ENCODE measurements at regions not wholly inside any gene's neighbourhood (a gene's known extent, or its start where the extent isn't known, plus 50 kb on each side); places are given as distances from the start of the nearest gene placed in this dataset.

GRCh38 chr4:157607996-157608395 is 387.5 kb downstream of the GRIA2 start:
- DNase-seq: no peak
- Histone ChIP-seq H3K9me3 (no peaks in the 10 kb centered on the region), H3K27ac (no peak overlapping the region), H3K4me3 (no peak overlapping the region), H3K27me3 (no peaks in the 10 kb centered on the region), H3K4me1 (no peaks in the 10 kb centered on the region), H3K36me3 (no peaks in the 10 kb centered on the region)
- intact Hi-C loops (cut with DNase I): no loop called here
- TF ChIP-seq CTCF (IDR thresholded peaks at IDR 0.05): no peak
- ATAC-seq: no peak

- no peak for ATAC-seq
Measured at GRCh38 chr4:157600583-157600982, 380.1 kb downstream of the GRIA2 start.

GRCh38 chr4:157591245-157591644 is 370.7 kb downstream of the GRIA2 start:
- Histone ChIP-seq H3K27me3 (no peaks in the 10 kb centered on the region), H3K4me3 (no peak overlapping the region), H3K4me1 (no peaks in the 10 kb centered on the region), H3K36me3 (no peaks in the 10 kb centered on the region), H3K27ac (no peak overlapping the region), H3K9me3 (no peaks in the 10 kb centered on the region)
- DNase-seq (no peak), ATAC-seq (no peak)
- intact Hi-C loops (cut with DNase I): no loop called here
- TF ChIP-seq CTCF (IDR thresholded peaks at IDR 0.05): no peak

More at GRCh38 chr4:157600583-157600982, 380.1 kb downstream of the GRIA2 start:
- Histone ChIP-seq H3K9me3 (no peaks in the 10 kb centered on the region), H3K27me3 (no peaks in the 10 kb centered on the region), H3K36me3 (no peaks in the 10 kb centered on the region), H3K4me3 (no peak overlapping the region), H3K4me1 (no peaks in the 10 kb centered on the region), H3K27ac (no peak overlapping the region)
- TF ChIP-seq CTCF (IDR thresholded peaks at IDR 0.05): no peak
- DNase-seq: no peak
- intact Hi-C loops (cut with DNase I): no loop called here

- DNase-seq (no peak), ATAC-seq (no peak)
- Histone ChIP-seq H3K27me3 (no peaks in the 10 kb centered on the region), H3K27ac (no peak overlapping the region), H3K4me3 (no peak overlapping the region), H3K4me1 (no peaks in the 10 kb centered on the region), H3K9me3 (no peaks in the 10 kb centered on the region), H3K36me3 (no peaks in the 10 kb centered on the region)
- TF ChIP-seq CTCF (IDR thresholded peaks at IDR 0.05): no peak
- intact Hi-C loops (cut with DNase I): no loop called here
Measured at GRCh38 chr4:157590679-157591078, 370.2 kb downstream of the GRIA2 start.

- H3K4me3 ChIP-seq: no peak overlapping the region
- H3K27ac ChIP-seq: no peak overlapping the region
- H3K36me3 ChIP-seq: no peaks in the 10 kb centered on the region
- TF ChIP-seq CTCF (IDR thresholded peaks at IDR 0.05): no peak
- no peak for ATAC-seq
- no peaks in the 10 kb centered on the region for H3K4me1 ChIP-seq
- no peak for DNase-seq
- intact Hi-C loops (cut with DNase I): no loop called here
- no peaks in the 10 kb centered on the region for H3K27me3 ChIP-seq
- H3K9me3 ChIP-seq: no peaks in the 10 kb centered on the region
Measured at GRCh38 chr4:157587681-157588423, 367.3 kb downstream of the GRIA2 start.

- no peak for TF ChIP-seq CTCF (IDR thresholded peaks at IDR 0.05)
- no peaks in the 10 kb centered on the region for H3K4me1 ChIP-seq
- H3K9me3 ChIP-seq: no peaks in the 10 kb centered on the region
- no peak for DNase-seq
- no peaks in the 10 kb centered on the region for H3K27me3 ChIP-seq
- no peaks in the 10 kb centered on the region for H3K36me3 ChIP-seq
- ATAC-seq: no peak
- H3K27ac ChIP-seq: no peak overlapping the region
- no peak overlapping the region for H3K4me3 ChIP-seq
- intact Hi-C loops (cut with DNase I): no loop called here
Measured at GRCh38 chr4:157582141-157582540, 361.6 kb downstream of the GRIA2 start.
